GM19239 (cell line): ENCODE measurements at regions not wholly inside any gene's neighbourhood (a gene's known extent, or its start where the extent isn't known, plus 50 kb on each side); places are given as distances from the start of the nearest gene placed in this dataset.
"Not testable (repeated sequence)": the region's sequence is repeated elsewhere in the genome, so short reads cannot be mapped to it uniquely, and the experiment has no call there.

Source experiments
- DNase-seq: peaks from one replicate; pipeline ENCODE4 v3.0.0; 2011; ENCODE audit warnings: low spot score; ENCODE audit not compliant: insufficient read length
- FAIRE-seq: peaks from 2 replicates; lab custom pipeline; 2011; peaks lifted over from hg19 to GRCh38; lab: Jason Lieb, UNC

DNA sequence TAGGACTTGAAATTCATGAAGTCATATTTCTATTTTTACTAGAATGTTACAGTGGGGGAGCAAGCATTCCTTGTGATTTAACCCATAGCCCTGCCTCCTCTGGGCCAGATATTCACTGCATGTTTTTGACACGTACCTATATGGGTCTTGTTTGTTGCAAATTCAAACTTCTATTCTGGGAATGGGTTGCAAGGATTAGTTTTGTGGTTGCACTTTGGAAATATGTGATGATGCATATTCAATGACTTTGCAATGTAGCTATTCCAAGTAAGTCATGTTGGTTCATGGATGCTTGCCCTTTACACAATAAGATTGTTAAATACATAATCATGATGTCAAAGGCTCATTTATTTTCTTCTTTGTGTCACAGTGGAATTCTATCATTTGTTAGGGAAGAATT, 440.8 kb downstream of the TDRD3 start:
- DNase-seq (no peak), FAIRE-seq (no peak)

DNA sequence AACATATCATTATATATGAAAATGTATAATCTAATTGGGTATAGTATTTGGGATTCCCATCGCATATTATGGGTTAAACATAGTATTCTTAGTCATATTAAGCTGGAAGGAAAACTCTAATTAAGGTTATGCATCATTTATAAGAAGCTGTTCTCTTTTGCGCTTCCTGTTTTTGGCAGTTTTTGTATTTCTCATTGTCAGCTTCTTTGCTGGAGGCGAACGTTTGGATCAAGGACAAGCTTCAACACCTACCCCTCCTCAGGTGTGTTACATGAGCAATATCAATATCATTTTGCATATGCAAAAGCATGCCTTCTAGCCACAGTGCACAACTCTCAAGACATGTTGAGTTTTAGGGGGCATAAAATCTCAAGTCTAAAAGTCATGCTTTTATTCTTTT, 439.8 kb downstream of the TDRD3 start:
- DNase-seq: no peak
- no peak for FAIRE-seq

DNA sequence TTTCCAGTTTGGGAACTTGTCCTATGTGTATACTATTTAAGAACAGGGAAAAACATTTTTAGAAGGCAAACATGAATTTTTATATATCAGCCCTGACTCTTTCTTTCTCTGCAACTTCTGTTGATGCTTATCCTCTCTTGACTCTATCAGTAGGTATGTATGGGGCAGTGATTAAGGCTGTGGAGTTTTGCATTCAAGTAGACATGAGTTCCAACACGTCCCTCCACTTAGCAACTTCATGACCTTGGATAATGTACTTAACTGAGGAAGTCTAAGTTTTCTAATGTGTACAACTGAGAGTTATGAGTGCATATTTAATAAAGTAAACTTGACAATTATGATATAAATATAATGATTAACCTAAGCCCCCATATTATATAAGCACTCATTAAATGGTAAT, 414.6 kb downstream of the TDRD3 start:
- DNase-seq (no peak), FAIRE-seq (no peak)

DNA sequence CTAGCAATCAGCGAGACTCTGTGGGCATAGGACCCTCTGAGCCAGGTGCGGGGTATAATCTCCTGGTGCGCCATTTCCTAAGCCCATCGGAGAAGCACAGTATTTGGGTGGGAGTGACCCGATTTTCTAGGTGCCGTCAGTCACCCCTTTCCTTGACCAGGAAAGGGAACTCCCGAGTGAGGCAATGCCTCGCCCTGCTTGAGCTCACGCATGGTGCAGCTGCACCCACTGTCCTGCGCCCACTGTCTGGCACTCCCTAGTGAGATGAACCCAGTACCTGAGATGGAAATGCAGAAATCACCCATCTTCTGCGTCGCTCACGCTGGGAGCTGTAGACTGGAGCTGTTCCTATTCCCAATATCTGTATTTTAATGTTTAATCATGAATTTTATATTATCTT, 408.6 kb downstream of the TDRD3 start:
- not testable (repeated sequence) for DNase-seq, FAIRE-seq

DNA sequence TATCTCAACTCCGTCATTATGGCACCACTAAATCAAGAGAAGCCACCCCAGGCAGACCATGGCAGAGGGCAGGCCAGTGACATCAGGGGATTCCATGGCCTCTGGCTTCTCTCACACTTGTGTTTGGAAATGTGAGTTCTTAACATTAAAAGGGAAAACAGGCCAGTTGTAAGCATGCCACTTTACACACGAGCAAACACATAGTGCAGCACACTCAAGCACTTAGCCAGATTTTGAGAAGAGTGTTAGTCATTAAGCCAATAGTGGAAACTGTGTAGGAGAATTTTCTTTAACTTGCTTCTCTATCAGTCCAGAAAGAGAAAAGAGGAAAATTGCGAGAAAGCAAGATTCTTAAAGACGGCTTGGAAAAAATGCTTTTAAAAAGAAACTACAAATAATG, 401.5 kb downstream of the TDRD3 start:
- FAIRE-seq (no peak), DNase-seq (no peak)

DNA sequence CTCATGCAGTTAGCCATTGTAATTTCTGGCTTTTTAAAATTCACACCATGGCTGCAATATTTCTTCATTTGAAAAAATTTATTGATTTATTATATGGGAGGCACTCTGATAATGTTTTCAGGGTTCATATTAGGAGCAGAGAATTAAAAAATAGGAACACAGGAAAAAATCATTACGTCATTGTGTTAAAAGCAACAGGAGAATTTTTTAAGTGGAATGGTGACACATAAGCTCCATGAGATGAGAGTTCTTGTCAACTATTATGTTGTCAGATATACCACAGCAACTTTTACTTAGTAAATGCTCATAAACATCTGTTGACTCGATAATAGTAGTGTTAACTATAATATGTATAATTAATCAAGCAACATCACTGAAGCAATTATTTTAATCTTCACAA, 400.1 kb downstream of the TDRD3 start:
- FAIRE-seq (no peak), DNase-seq (no peak)

DNA sequence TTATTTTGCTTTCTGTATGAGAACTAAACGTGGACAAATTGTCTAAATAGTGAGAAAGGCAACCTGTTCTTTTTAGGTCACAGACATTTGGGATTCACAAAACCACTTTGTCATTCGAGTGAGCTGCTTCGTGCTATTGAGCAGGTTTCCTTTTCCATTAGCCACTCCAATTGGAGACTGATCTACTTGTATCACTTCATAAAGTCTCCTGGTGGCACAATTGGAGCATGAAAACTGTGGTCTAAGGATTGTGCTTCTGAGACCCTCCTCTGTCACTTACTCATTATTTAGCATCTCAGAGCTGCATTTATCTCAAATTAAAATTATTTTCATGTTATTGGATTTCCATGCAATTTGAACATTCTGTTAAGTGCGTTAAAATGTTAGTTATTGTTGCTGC, 397.7 kb downstream of the TDRD3 start:
- FAIRE-seq (no peak), DNase-seq (no peak)

DNA sequence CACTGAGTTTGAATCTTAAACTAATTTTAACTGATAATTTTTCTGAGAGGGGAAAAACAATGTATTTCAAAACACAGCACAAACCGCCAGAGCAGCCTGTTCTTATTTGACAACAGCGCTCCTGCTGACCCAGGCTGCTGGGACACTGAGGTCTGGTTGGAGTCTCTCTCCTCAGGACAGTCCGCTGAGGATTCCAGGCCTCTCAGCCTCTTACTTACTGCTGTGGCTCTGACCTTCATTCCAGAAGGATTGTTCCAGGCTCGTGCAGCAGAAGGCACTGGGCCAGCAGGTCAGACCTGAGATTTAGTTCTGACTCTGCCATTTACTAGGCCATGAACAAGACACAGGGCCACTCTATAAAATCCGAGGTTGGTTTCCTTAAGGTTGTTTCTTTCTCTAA, 393.6 kb downstream of the TDRD3 start:
- DNase-seq (no peak), FAIRE-seq (no peak)

DNA sequence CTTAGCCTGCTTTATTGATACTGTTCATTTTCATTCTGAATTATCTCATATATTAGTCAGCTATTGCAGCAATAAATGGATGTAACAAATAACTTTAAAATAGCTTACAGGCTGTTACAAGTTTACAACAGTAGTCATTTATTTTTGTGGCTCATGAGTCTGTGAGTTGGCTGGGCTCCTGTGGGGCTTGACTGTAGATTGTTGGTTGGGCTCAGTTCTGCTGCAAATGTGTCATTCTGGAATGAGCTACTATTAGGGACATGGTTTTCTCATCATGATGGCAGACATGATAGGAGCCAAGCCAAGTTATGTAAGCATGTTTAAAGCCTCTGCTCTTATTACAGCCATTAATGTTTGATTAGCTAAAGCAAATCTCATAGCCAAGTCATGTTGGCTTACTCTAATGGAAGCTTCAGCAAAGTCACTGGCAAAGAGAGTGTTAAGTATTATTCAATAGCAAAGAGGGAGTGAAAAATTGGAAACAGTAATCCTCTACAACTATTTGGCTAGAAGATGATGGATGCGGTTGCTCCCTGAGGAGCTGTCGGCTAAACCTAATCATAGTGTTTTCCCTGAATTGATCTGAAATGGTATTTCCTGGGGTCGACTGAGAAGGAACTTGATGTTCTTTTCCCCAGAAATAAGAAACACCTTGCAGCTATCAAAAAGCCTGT, 391.3 kb downstream of the TDRD3 start:
- DNase-seq (no peak), FAIRE-seq (no peak)

DNA sequence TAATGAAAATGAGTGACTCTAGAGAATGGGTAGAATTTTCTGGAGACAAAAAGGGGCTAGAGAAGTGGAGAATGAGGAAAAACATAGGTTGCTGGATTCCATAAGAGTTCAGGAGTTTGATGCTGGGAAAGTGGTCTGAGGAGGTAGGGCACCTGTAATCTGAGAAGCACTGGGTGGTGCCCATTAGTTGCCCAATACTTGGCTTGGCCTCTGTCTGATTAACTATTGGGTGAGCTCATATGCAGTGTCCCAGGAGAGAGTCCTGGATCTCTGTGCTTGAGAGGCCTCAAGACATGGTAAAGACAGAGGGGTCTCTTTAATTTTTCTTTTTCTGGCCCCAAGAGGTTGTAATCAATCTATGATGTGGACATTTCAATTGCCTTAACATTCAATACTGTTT, 390.1 kb downstream of the TDRD3 start:
- FAIRE-seq: no peak

DNA sequence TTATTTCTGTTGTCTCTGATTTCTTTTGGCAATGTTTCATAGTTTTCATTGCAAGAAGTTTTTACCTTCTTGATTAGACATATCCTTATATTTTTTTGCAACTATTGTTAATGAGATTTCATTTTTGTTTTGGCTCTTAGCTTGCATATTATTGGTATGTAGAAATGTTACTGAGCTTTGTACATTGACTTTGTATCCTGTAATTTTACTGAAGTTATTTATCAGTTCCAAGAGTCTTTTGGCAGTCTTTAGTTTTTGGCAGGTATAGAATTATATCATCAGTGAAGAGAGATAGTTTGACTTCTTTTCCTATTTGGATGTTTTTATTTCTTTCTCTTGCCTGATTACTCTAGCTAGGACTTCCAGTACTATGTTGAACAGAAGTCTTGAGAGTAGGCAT, 375.7 kb downstream of the TDRD3 start:
- no peak for DNase-seq
- FAIRE-seq: no peak

More for the DNA sequence above, 390.1 kb downstream of the TDRD3 start:
- DNase-seq: no peak

DNA sequence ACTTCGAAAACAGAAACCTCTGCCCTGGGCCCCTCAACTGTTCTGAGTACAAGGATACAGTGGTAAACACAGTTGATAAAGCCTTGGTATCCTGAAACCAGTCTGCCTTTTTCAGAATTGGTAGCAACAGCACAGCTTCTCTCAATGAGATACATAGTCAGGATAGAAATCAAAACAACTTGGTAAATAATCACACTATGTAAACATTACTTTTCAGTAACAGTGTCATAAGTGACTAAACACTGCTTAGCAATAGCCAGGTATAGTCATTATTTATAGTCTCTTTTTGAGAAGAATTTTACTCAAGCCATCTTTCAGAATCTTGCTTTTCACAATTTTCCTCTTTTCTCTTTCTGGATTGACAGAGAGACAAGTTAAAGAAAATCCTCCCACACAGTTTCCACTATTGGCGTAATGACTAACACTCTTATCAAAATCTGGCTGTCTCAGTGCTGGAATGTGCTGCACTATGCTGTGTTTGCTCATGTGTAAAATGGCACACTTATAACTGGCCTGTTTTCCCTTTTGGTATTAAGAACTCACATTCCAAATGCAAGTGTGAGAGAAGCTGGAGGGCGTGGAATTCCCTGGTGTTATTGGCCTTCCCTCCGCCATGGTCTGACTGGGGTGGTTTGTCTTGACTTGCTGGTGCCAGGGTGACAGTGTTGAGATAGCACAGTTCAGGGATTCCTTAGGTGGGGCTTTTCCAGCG, 368.8 kb downstream of the TDRD3 start:
- DNase-seq: no peak

DNA sequence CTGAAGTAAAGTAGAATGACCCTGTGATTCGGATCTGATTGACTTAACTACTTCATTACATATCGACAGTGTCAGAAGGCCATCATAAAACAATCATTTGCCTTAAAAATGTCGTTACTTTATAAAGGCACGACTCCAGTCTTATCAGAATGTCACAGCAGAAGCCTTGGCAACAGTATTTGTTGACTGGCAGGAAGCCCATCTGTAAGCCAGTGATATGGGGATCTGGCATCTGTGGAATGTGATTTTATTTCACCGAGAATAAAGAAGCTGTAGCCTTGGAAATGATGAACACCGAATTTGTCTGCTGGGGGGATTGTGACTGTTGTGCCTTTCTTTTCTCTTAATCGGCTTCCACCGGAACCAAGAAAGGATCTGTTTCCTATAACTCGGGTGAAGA, 362.5 kb downstream of the TDRD3 start:
- no peak for DNase-seq
- no peak for FAIRE-seq

More for the DNA sequence above, 368.8 kb downstream of the TDRD3 start:
- no peak for FAIRE-seq

DNA sequence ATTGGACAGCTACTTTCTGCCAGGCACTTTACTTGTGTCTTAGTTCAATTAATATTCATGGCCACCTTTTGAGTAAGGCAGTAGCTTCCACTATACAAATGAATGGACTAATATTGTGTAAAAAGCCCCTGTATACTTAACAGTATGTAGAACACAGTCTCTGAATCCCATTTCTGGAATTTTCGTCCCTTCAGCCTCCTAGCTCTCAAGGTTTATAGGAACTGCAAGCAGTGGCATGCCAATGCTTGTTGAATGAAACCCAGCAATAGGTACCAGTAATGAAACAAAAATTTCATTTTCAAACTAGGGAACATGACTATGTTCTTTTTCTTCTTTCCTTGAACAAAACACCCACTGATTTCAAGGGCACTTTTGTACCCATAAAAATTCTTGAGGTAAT, 361.6 kb downstream of the TDRD3 start:
- FAIRE-seq (no peak), DNase-seq (no peak)

DNA sequence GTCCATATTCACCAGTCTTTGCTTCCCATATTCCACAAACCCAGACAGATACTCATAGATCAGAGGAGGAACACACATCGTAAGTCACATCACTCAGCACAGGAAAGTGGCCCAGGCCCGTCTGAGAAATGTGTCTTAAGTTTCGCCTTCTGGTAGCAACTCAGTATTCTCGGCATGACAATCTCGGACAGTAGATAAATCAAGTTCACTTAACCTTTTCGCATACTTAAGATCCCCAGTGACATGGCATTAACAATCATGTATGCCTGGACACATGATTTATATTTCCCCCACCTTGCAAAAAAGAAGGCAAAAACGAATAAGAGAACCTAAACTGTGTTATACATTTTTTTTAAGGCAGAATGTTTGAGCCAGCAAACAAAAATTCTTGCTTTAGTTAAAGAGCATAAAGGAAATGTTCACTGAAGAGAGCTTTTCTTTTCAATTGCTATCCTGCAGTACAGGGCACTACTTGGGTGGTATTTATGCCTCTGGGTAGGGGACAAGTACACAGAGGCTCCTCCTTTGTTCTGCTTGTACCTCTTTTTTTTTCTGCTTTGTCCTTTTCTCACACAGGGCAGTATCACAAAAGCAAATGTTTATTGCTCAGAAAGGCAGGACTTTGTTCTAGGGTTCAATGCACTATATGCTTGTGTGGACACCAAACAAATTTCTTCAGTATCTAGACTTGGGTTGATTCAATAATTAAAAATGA, 360.6 kb downstream of the TDRD3 start:
- FAIRE-seq (no peak), DNase-seq (no peak)

DNA sequence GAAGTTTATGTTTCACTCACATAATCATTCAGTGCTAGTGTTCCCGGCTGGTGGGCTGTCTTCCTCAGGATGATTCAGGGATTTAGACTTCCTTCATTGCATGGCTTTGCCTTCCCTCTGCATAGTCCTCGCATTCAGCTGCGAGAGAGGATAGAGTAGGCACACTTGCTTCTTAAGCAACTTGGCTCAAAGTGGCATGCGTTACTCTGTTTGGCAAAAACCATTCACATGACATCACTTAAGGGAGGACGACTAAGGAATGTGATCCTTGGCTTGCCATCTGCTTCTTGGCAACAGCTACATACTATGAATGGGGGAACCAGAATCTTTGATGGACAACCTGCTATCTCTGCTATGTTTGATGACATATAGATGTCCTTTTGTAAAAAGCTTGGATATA, 359.3 kb downstream of the TDRD3 start:
- DNase-seq: no peak
- FAIRE-seq: no peak

DNA sequence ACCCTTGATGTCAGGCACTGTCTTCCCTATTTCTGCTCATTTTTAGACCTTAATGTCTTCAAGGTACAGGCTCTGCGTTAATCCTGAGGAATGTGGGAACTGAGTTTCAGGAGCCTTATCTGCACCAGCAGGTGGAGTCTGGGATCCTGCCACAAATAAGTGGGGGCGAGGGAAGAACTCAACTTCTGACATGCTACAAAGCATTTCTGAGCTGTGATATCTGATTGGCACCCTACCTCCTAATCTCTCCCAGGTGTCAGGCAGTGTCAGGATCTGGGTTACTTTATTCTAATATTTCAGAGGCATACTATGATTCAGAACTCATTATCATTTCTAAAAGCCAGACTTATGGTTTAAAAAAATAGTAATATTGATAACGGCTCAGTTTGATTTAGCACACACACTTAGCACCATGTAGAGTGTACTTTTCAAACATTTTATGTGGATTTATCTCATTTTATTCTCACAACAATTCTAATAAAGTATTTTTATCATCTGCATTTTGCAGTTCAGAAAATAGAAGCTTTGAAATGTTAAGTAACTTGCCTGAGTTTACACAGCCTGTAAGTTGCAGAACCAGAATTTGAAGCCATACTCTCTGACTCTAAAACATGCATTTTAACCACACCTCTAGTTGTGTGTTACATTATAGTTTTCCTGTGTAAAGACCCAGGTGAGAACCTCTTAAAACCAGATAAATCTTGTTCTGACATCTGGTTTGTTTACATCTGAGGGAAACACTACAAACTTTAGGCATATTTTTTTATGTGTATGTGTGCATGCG, 358.6 kb downstream of the TDRD3 start:
- DNase-seq (no peak), FAIRE-seq (no peak)

DNA sequence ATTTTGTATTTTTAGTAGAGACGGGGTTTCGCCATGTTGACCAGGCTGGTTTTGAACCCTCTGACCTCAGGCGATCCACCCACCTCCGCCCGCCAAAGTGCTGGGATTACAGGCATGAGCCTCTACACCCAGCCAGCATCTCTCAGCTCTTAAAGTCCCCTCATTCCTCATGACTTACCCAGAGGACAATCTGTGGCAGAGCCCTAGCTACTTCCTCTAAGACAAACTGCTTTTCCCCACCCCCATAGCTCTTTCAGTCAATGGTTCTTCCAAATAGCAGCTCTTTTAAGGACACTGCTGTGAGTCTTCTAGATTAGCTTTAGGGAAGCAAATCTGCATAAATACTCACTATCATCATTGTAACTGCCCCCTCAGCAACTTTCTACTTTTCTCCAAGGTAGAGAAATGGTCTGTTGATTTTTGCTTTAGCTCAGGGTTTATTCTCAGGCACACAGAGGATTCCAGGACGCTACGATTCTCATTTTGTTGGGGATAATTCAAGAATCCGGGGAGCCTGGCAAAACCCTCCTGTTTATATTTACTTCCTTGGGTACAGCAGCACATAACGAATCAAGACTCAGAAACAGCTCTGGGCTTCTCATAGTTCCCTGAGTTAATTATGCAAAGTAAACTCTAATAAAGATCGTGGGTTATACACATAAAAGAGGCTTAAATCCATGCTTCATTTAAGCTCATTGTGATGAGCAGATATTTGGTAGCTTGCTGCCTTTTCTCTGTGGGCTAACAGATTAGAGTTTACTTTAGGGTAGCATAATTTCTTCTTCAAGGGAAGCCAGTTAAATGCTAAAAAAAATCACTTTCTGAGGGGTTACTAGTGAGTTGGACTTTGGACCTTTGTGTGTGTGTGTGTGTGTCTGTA, 357.4 kb downstream of the TDRD3 start:
- DNase-seq: no peak
- FAIRE-seq: no peak

DNA sequence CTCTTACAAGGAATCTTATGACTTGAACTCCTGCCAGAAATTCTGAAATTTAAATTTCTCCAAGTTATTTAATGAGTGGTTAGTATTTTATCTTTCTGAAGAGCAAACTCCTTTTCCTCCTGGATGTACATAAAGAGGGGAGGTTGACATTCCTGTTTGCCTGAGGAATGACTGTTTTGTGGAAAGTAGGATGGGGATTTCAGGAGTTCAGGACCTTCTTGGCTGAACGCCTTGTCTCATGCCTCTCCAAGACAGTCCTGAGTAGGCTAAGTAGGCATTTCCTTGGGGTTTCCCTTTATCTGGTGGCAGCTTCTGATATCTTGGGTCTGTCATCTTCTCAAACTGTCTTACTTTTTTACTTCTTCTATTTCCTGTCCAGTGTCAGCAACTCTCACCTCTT, 356.6 kb downstream of the TDRD3 start:
- FAIRE-seq (no peak), DNase-seq (no peak)

DNA sequence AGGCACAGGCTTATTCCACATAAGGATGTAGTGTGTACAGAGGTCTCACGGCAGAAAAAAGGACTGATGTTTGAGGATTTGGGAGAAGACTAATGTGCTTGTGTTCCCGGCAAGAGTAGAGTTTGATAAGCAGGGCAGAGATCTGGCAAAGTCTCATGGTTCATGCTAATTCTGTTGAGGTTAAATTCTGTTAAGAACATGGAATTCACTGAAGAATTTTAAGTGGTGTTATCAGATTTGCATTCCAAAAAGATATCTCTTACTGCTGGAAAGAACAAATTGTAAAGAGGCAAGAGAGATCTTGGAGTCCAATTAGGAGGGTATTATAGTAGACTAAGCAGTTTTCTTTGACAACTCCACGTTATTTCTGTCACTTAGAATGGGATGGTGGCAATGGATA, 348.3 kb downstream of the TDRD3 start:
- no peak for DNase-seq
- FAIRE-seq: no peak
